Brain microvascular endothelial cell (primary cell): ENCODE measurements at regions not wholly inside any gene's neighbourhood (a gene's known extent, or its start where the extent isn't known, plus 50 kb on each side); places are given as distances from the start of the nearest gene placed in this dataset.

Source experiments
- DNase-seq: peaks from one replicate; pipeline ENCODE4 v3.0.0-alpha.2; 2020
- H3K27ac ChIP-seq: fragments of 250-450 bp; sonication (Bioruptor Pico); 2 replicates; pipeline ENCODE4 v1.5.1; 2020; ENCODE audit warnings: mild to moderate bottlenecking, moderate library complexity
- H3K27me3 ChIP-seq: fragments of 250-450 bp; sonication (Bioruptor Pico); replicated peaks from 2 replicates; pipeline ENCODE4 v1.5.1; 2020; ENCODE audit warnings: mild to moderate bottlenecking
- H3K36me3 ChIP-seq: fragments of 250-450 bp; sonication (Bioruptor Pico); replicated peaks from 2 replicates; pipeline ENCODE4 v1.5.1; 2020; ENCODE audit warnings: mild to moderate bottlenecking
- H3K4me3 ChIP-seq: 2 replicates; pipeline ENCODE4 v1.5.1; 2011; ENCODE audit warnings: low read depth, mild to moderate bottlenecking, control low read depth, low read length, moderate library complexity
- in situ Hi-C: cut with HindIII; loops from 2 replicates; pipeline ENCODE4 v1.10.0; 2017; ENCODE audit warnings: low sequenced_read_pairs, low pct_ligation_motif_present
- TF ChIP-seq, protein P1 (sequence below): IDR thresholded peaks from 2 replicates; pipeline ENCODE4 v1.5.1; 2011; ENCODE audit warnings: low read depth, mild to moderate bottlenecking, moderate library complexity, low read length, control low read depth, inconsistent platforms; ENCODE audit errors: missing control alignments

- H3K4me3 ChIP-seq: no peak overlapping the region
- H3K36me3 ChIP-seq: no peaks in the 10 kb centered on the region
- DNase-seq: no peak
- TF ChIP-seq, protein P1, sequence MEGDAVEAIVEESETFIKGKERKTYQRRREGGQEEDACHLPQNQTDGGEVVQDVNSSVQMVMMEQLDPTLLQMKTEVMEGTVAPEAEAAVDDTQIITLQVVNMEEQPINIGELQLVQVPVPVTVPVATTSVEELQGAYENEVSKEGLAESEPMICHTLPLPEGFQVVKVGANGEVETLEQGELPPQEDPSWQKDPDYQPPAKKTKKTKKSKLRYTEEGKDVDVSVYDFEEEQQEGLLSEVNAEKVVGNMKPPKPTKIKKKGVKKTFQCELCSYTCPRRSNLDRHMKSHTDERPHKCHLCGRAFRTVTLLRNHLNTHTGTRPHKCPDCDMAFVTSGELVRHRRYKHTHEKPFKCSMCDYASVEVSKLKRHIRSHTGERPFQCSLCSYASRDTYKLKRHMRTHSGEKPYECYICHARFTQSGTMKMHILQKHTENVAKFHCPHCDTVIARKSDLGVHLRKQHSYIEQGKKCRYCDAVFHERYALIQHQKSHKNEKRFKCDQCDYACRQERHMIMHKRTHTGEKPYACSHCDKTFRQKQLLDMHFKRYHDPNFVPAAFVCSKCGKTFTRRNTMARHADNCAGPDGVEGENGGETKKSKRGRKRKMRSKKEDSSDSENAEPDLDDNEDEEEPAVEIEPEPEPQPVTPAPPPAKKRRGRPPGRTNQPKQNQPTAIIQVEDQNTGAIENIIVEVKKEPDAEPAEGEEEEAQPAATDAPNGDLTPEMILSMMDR: no peak
- H3K27me3 ChIP-seq: no peaks in the 10 kb centered on the region
- in situ Hi-C loops: no loop called here
- no peak overlapping the region for H3K27ac ChIP-seq
Observed at GRCh38 chr15:23912191-23912590, 225.1 kb upstream of the NDN start.

DNA sequence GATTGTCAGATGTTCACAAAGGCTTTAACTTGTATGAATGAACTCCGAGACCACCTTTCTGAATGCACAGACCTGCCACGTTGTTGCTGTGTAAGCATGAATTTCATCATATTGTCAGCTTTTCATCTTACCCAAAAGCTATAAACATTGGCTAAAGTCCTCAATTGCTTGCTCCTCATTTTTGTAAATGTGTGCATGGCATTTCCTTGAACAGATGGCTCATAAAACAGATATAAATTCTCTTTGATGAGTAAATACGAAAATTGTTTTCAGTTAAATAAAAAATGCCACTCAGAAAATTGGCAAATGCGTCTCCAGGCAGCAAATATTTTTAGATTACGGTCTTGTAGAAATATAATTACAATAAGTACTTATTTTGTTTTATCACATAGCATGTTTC, 226.0 kb upstream of the NDN start:
- TF ChIP-seq, protein P1: no peak
- H3K36me3 ChIP-seq: no peaks in the 10 kb centered on the region
- H3K27ac ChIP-seq: no peak overlapping the region
- in situ Hi-C loops: no loop called here
- DNase-seq: no peak
- no peak overlapping the region for H3K4me3 ChIP-seq
- H3K27me3 ChIP-seq: no peaks in the 10 kb centered on the region

- in situ Hi-C loops: no loop called here
Observed at GRCh38 chr15:23913635-23914034, 226.5 kb upstream of the NDN start.

DNA sequence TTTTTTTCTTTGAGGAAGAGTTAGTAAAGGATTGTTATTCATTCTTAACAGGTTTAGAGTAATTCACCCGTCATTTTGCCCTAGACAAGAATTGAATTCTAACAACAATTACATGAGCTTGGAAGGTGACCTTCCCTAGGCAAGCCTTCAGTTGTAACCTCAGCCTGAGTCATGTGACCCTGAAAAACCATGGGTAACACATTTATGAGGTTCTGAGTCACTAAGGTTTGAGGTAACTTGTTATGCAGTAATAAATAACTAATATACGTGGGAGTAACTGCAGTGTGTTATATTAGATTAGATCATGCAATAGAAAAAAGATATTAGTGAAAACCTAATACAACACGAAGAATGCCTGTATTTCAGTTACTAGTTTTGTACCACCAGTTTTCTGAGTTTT, 237.6 kb upstream of the NDN start:
- TF ChIP-seq, protein P1: no peak
- in situ Hi-C loops: no loop called here
- no peaks in the 10 kb centered on the region for H3K36me3 ChIP-seq
- H3K27me3 ChIP-seq: no peaks in the 10 kb centered on the region
- H3K27ac ChIP-seq: no peak overlapping the region
- no peak for DNase-seq
- H3K4me3 ChIP-seq: no peak overlapping the region

More at GRCh38 chr15:23913635-23914034, 226.5 kb upstream of the NDN start:
- no peaks in the 10 kb centered on the region for H3K36me3 ChIP-seq
- no peak overlapping the region for H3K4me3 ChIP-seq
- DNase-seq: no peak
- H3K27me3 ChIP-seq: no peaks in the 10 kb centered on the region
- TF ChIP-seq, protein P1: no peak
- no peak overlapping the region for H3K27ac ChIP-seq

GRCh38 chr15:23954931-23955330, 267.8 kb upstream of the NDN start:
- no peak for DNase-seq
- in situ Hi-C loops: no loop called here
- no peaks in the 10 kb centered on the region for H3K36me3 ChIP-seq
- no peaks in the 10 kb centered on the region for H3K27me3 ChIP-seq
- H3K27ac ChIP-seq: no peak overlapping the region
- no peak overlapping the region for H3K4me3 ChIP-seq
- TF ChIP-seq, protein P1: no peak

DNA sequence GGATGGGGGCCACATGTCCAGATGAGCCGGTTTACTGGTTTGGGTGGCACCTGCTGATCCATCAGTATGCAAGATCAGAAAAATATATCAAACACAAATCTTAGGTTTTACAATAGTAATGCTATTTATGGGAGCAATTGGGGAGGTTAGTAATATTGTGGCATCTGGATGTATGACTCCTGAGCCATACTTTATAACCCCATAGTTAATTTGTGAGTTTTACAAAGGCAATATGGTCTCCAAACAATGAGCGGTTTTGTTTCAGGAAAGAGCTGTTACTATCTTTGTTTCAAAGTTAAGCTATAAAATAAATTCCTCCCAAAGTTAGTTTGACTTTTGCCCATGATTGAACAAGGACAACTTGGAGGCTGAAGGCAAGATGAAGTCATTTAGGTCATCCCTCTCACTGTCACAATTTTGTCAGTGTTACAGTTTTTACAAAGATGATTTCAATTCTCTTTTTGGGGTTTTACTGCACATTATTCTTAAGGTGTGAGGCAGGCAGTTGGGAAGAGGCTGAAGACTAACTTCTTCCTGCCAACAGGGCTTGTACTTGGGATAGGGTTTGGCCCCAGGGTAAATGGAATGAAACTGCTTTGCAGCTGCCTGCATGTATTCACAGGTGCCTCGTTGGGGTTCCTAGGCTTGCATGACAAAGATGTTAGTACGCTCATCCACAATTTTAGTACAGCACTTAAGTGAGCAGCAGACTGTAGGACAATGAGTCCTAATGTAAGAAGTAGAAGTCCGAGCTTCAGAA, 296.6 kb upstream of the NDN start:
- TF ChIP-seq, protein P1: no peak
- in situ Hi-C loops: no loop called here
- no peak for DNase-seq
- Histone ChIP-seq H3K4me3 (no peak overlapping the region), H3K27ac (no peak overlapping the region), H3K36me3 (no peaks in the 10 kb centered on the region), H3K27me3 (no peaks in the 10 kb centered on the region)
